H9 (cell line): ENCODE measurements at regions not wholly inside any gene's neighbourhood (a gene's known extent, or its start where the extent isn't known, plus 50 kb on each side); places are given as distances from the start of the nearest gene placed in this dataset.

Source experiments
- DNase-seq: peaks from one replicate; pipeline ENCODE4 v3.0.0-alpha.2; 2017
- H2AFZ ChIP-seq: one replicate; pipeline ENCODE4 v1.6.1; 2013; ENCODE audit warnings: mild to moderate bottlenecking, low read length, control low read depth, moderate library complexity
- H2AK5ac ChIP-seq: 2 replicates; pipeline ENCODE4 v1.6.1; 2013; ENCODE audit warnings: low read length, control low read depth, mixed read lengths; ENCODE audit not compliant: insufficient read length
- H2BK120ac ChIP-seq: one replicate; pipeline ENCODE4 v1.6.1; 2013; ENCODE audit warnings: low read depth, mild to moderate bottlenecking, low read length, control low read depth, inconsistent platforms; ENCODE audit not compliant: poor library complexity, severe bottlenecking
- H2BK12ac ChIP-seq: 2 replicates; pipeline ENCODE4 v1.6.1; 2013; ENCODE audit warnings: low read length, control low read depth, mixed read lengths, low read depth; ENCODE audit not compliant: insufficient read length
- H2BK15ac ChIP-seq: 2 replicates; pipeline ENCODE4 v1.6.1; 2013; ENCODE audit warnings: low read depth, low read length, control low read depth
- H2BK20ac ChIP-seq: one replicate; pipeline ENCODE4 v1.6.1; 2013; ENCODE audit warnings: low read depth, mild to moderate bottlenecking, low read length, control low read depth, inconsistent platforms; ENCODE audit not compliant: poor library complexity, severe bottlenecking
- H2BK5ac ChIP-seq: 2 replicates; pipeline ENCODE4 v1.6.1; 2013; ENCODE audit warnings: low read length, control low read depth, mixed read lengths; ENCODE audit not compliant: insufficient read length
- H3K14ac ChIP-seq: 2 replicates; pipeline ENCODE4 v1.6.1; 2013; ENCODE audit warnings: low read length, control low read depth; ENCODE audit not compliant: insufficient read depth
- H3K18ac ChIP-seq: 2 replicates; pipeline ENCODE4 v1.6.1; 2013; ENCODE audit warnings: low read depth, mild to moderate bottlenecking, mixed read lengths, low read length, control low read depth; ENCODE audit not compliant: insufficient read length
- H3K23ac ChIP-seq: 2 replicates; pipeline ENCODE4 v1.6.1; 2013; ENCODE audit warnings: low read length, control low read depth, mixed read lengths, low read depth; ENCODE audit not compliant: insufficient read length
- H3K23me2 ChIP-seq: 2 replicates; pipeline ENCODE4 v1.6.1; 2013; ENCODE audit warnings: low read depth, mild to moderate bottlenecking, mixed read lengths, low read length, control low read depth; ENCODE audit not compliant: insufficient read length, poor library complexity, severe bottlenecking
- H3K27ac ChIP-seq: 2 replicates; pipeline ENCODE4 v1.5.1; 2013; ENCODE audit warnings: low read length, control low read depth, mixed read lengths, low read depth; ENCODE audit not compliant: insufficient read length
- H3K27me3 ChIP-seq: 2 replicates; pipeline ENCODE4 v1.6.1; 2013; ENCODE audit warnings: low read length, control low read depth, inconsistent platforms; ENCODE audit not compliant: insufficient read depth
- H3K4ac ChIP-seq: 2 replicates; pipeline ENCODE4 v1.6.1; 2013; ENCODE audit warnings: low read depth, mild to moderate bottlenecking, control low read depth, inconsistent platforms, low read length, moderate library complexity
- H3K4me1 ChIP-seq: 2 replicates; pipeline ENCODE4 v1.6.1; 2013; ENCODE audit warnings: low read length, control low read depth, inconsistent platforms; ENCODE audit not compliant: insufficient read depth
- H3K4me2 ChIP-seq: 2 replicates; pipeline ENCODE4 v1.6.1; 2013; ENCODE audit warnings: low read length, control low read depth, mixed read lengths; ENCODE audit not compliant: insufficient read length, insufficient read depth
- H3K56ac ChIP-seq: 2 replicates; pipeline ENCODE4 v1.6.1; 2013; ENCODE audit warnings: low read depth, mild to moderate bottlenecking, mixed read lengths, low read length, control low read depth; ENCODE audit not compliant: insufficient read length
- H3K79me1 ChIP-seq: 2 replicates; pipeline ENCODE4 v1.6.1; 2013; ENCODE audit warnings: low read depth, mild to moderate bottlenecking, moderate library complexity, low read length, control low read depth, inconsistent platforms; ENCODE audit not compliant: insufficient read depth, poor library complexity, severe bottlenecking
- H3K79me2 ChIP-seq: 2 replicates; pipeline ENCODE4 v1.6.1; 2013; ENCODE audit warnings: low read length, control low read depth, inconsistent platforms; ENCODE audit not compliant: insufficient read depth
- H3K9ac ChIP-seq: 2 replicates; pipeline ENCODE4 v1.6.1; 2013; ENCODE audit warnings: low read length, control low read depth, mixed read lengths; ENCODE audit not compliant: insufficient read length; ENCODE audit errors: extremely low read depth
- H3K9me3 ChIP-seq: one replicate; pipeline ENCODE4 v1.6.1; 2013; ENCODE audit warnings: low read depth, low read length, inconsistent platforms; ENCODE audit not compliant: control insufficient read depth
- H3T11ph ChIP-seq: one replicate; pipeline ENCODE4 v1.6.1; 2013; ENCODE audit warnings: mild to moderate bottlenecking, low read length, control low read depth, inconsistent platforms
- H4K20me1 ChIP-seq: one replicate; pipeline ENCODE4 v1.6.1; 2013; ENCODE audit not compliant: control insufficient read depth, insufficient read length, insufficient read depth
- H4K5ac ChIP-seq: 2 replicates; pipeline ENCODE4 v1.6.1; 2013; ENCODE audit warnings: low read depth, mild to moderate bottlenecking, mixed read lengths, low read length, control low read depth; ENCODE audit not compliant: insufficient read length
- H4K8ac ChIP-seq: replicated peaks from 2 replicates; pipeline ENCODE4 v1.6.1; 2013; ENCODE audit warnings: low read length, control low read depth, mixed read lengths, low read depth; ENCODE audit not compliant: insufficient read length
- H4K91ac ChIP-seq: 2 replicates; pipeline ENCODE4 v1.6.1; 2013; ENCODE audit warnings: low read depth, mild to moderate bottlenecking, moderate library complexity, mixed read lengths, low read length, control low read depth; ENCODE audit not compliant: insufficient read length
- H3K27ac Mint-ChIP-seq, 3 experiments: 2 replicates in 2 of 3; 3 replicates in 1 of 3; pipeline ENCODE4 v1.8.0; 2020 to 2021; ENCODE audit warnings: mixed read lengths in 3 of 3, mild to moderate bottlenecking in 1 of 3, moderate library complexity in 1 of 3
- H3K27me3 Mint-ChIP-seq: 2 replicates; pipeline ENCODE4 v1.8.0; 2021; ENCODE audit warnings: low read depth, mild to moderate bottlenecking, moderate library complexity, mixed read lengths
- H3K36me3 Mint-ChIP-seq, 3 experiments: 2 replicates in 2 of 3; 3 replicates in 1 of 3; pipeline ENCODE4 v1.8.0; 2020 to 2021; ENCODE audit warnings: low read depth in 3 of 3, mixed read lengths in 3 of 3; ENCODE audit not compliant: insufficient read depth in 1 of 3
- H3K4me1 Mint-ChIP-seq, 2 experiments: 2 replicates each; pipeline ENCODE4 v1.8.0; 2020; ENCODE audit warnings: mixed read lengths in 2 of 2
- H3K4me3 Mint-ChIP-seq, 2 experiments: 2 replicates in 1 of 2; 3 replicates in 1 of 2; pipeline ENCODE4 v1.8.0; 2020 to 2021; ENCODE audit warnings: mild to moderate bottlenecking in 2 of 2, mixed read lengths in 2 of 2, moderate library complexity in 1 of 2
- H3K9me3 Mint-ChIP-seq, 2 experiments: 2 replicates in 1 of 2; 3 replicates in 1 of 2; pipeline ENCODE4 v1.8.0; 2020; ENCODE audit warnings: mild to moderate bottlenecking in 2 of 2, mixed read lengths in 2 of 2, moderate library complexity in 1 of 2
- WGBS: extraction: QIAGEN DNeasy Blood & Tissue Kit; methylation state at CpG from one replicate; pipeline ENCODE4 v1.1.7; 2013; ENCODE audit warnings: missing lambda C conversion rate, low lambda C conversion rate, mixed read lengths; ENCODE audit not compliant: insufficient read length; ENCODE audit errors: extremely low coverage; 5-methylcytosine and 5-hydroxymethylcytosine counted together
- TF ChIP-seq, protein P1 (sequence below): fragments of 200-600 bp; sonication (generic); conservative IDR thresholded peaks from 3 replicates; pipeline ENCODE4 v1.8.0; 2021; ENCODE audit warnings: antibody characterized with exemption, mild to moderate bottlenecking

DNA sequence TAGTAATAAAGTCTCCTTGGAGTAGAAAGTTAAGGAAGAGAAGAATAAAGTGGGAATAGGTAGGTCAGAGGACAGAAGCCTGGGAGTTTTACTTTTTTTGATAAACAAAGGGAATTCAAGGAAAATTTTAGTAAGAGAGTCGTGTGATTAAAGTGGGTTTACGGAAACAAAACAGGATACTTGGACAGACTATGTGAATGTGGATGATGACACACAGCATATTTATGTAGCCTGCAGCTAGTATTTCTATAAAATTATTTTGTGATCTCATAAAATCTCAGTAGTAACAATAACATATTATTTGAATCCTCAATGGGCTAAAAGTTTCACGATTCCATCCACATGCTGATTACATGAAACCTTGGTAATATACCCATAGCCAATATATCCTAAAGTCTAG lies 450.7 kb upstream of the PIK3C3 start:
- no peaks in the 10 kb centered on the region for H3K27me3 ChIP-seq

More for the DNA sequence above, 450.7 kb upstream of the PIK3C3 start:
- no peak overlapping the region for H2BK12ac ChIP-seq
- no peak overlapping the region for H3K27ac ChIP-seq
- H3K27ac Mint-ChIP-seq: peak overlapping the region in 1 of 3 experiments; percentile 65; a peak in 1 of 7 replicates
- H3K9me3 Mint-ChIP-seq: no peaks in the 10 kb centered on the region
- no peak overlapping the region for H3K23ac ChIP-seq
- H4K91ac ChIP-seq: no peak overlapping the region
- no peak overlapping the region for H3K4ac ChIP-seq
- H2BK15ac ChIP-seq: no peak overlapping the region
- H2BK5ac ChIP-seq: no peak overlapping the region
- no peaks in the 10 kb centered on the region; a peak in 1 of 7 replicates for H3K36me3 Mint-ChIP-seq
- WGBS: 100% methylated on average over 2 of the region's 3 CpGs
- no peak overlapping the region for H4K8ac ChIP-seq
- DNase-seq: no peak
- H3K9ac ChIP-seq: no peak overlapping the region
- H3K23me2 ChIP-seq: no peaks in the 10 kb centered on the region
- H4K20me1 ChIP-seq: no peaks in the 10 kb centered on the region
- TF ChIP-seq, protein P1, sequence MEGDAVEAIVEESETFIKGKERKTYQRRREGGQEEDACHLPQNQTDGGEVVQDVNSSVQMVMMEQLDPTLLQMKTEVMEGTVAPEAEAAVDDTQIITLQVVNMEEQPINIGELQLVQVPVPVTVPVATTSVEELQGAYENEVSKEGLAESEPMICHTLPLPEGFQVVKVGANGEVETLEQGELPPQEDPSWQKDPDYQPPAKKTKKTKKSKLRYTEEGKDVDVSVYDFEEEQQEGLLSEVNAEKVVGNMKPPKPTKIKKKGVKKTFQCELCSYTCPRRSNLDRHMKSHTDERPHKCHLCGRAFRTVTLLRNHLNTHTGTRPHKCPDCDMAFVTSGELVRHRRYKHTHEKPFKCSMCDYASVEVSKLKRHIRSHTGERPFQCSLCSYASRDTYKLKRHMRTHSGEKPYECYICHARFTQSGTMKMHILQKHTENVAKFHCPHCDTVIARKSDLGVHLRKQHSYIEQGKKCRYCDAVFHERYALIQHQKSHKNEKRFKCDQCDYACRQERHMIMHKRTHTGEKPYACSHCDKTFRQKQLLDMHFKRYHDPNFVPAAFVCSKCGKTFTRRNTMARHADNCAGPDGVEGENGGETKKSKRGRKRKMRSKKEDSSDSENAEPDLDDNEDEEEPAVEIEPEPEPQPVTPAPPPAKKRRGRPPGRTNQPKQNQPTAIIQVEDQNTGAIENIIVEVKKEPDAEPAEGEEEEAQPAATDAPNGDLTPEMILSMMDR: no peak
- H3K79me1 ChIP-seq: no peaks in the 10 kb centered on the region
- no peaks in the 10 kb centered on the region for H3K9me3 ChIP-seq
- no peak overlapping the region for H3T11ph ChIP-seq
- H2BK20ac ChIP-seq: no peak overlapping the region
- no peak overlapping the region for H2AK5ac ChIP-seq
- no peaks in the 10 kb centered on the region for H3K4me1 ChIP-seq
- no peak overlapping the region for H3K4me2 ChIP-seq
- no peak overlapping the region for H3K4me3 Mint-ChIP-seq
- no peaks in the 10 kb centered on the region for H3K79me2 ChIP-seq
- no peak overlapping the region for H2AFZ ChIP-seq
- H3K4me1 Mint-ChIP-seq: peaks cover 5 to 10% of the 10 kb centered on the region in 2 experiments
- H4K5ac ChIP-seq: no peak overlapping the region
- H3K14ac ChIP-seq: no peak overlapping the region
- no peak overlapping the region for H3K18ac ChIP-seq
- H3K27me3 Mint-ChIP-seq: no peaks in the 10 kb centered on the region
- H3K56ac ChIP-seq: no peak overlapping the region
- H2BK120ac ChIP-seq: no peak overlapping the region
